ENCODE measurements at regions not wholly inside any gene's neighbourhood (a gene's known extent, or its start where the extent isn't known, plus 50 kb on each side); places are given as distances from the start of the nearest gene placed in this dataset.

DNA sequence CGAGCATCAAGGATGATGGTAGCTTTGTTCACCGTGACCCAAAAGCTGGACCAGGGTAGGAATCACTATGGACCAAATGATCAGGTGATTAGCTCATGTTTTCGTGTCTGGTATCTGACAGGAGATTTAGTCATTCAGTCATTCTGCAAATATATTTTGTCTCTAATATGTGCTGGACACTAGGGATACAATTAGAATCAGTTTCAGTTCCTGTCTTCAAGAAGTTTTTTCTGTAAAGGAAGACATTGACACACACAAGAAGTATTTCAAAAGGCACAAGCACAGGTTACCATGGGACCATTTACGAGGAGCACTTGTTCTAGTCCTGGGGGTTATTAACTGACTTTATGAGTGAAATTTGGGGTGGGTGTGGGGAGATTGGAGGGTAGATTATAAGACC is 244.9 kb downstream of the HIVEP2 start:
- H3K9me3 Mint-ChIP-seq, result no peaks in the 10 kb centered on the region
- no peak overlapping the region for H3K4me3 Mint-ChIP-seq
- peak; percentile 37 to 48 for ATAC-seq (ENCODE audit: low read depth in 2 of 2)
- no peak for DNase-seq
- no peak overlapping the region for H3K27ac Mint-ChIP-seq
- no peaks in the 10 kb centered on the region for H3K27me3 Mint-ChIP-seq
- no peaks in the 10 kb centered on the region for H3K36me3 Mint-ChIP-seq
- peaks cover 20 to 36% (median 29%) of the 10 kb centered on the region in 3 donors for H3K4me1 Mint-ChIP-seq

DNA sequence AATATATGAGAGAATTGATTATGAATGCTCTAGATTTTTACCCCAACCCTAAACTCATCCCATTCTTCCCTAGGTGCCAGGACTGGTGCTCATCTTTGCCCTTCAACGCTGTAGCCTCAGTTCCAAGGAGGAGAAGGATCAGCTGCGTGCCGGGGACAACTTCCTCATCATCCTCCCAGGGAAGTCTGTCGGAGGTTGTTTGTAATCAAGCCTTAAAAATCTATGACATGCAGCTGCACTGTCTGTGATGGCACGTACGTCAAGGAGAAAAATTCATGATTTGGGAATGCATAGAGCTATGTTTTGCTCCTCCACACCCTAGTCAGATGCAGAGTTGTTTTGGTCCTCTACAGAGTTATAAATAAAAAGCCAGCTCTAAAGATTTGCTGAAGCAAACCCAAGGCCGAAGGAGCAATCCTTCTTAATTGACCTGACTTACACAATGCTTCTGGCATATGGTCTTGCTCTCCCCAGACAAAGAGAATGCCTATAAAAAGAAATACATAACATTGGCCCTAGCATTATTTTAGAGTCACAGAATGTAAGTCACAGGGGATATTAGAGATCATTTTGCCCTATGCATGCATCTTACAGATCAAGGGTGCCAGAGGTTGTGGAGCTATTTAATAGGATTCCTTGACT is 244.2 kb downstream of the HIVEP2 start:
- no peak for DNase-seq
- Mint-ChIP-seq H3K27ac (peak overlapping the region in 1 of 6 donors; percentile 78), H3K27me3 (no peaks in the 10 kb centered on the region), H3K4me3 (no peak overlapping the region), H3K9me3 (no peaks in the 10 kb centered on the region), H3K4me1 (peaks cover 27 to 42% (median 34%) of the 10 kb centered on the region in 3 donors), H3K36me3 (no peaks in the 10 kb centered on the region)
- ATAC-seq (ENCODE audit: low read depth in 2 of 2), result no peak
